ENCODE measurements at regions not wholly inside any gene's neighbourhood (a gene's known extent, or its start where the extent isn't known, plus 50 kb on each side); places are given as distances from the start of the nearest gene placed in this dataset.

DNA sequence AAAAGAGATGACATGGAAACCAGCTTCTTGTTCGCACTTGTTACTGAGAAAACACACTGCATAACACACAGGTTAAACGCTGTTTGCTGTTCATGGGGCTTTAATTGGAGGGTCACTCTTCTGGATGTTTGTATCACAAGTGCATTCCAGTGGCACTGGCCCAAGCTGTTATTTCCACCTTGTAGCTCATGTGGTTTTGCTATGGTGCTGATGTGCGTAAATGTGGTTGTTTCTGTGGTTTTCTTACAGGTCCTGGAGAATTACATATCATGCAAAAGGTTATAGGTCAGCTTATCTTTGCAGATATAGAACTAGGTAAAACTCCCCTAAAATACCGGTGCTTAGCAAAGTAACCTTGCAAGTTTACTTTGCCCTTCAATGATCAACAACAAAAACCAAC lies 89.3 kb upstream of the AHI1 start:
- TF ChIP-seq POLR2A (IDR thresholded peaks at IDR 0.05) = no peak
- TF ChIP-seq, protein P1, sequence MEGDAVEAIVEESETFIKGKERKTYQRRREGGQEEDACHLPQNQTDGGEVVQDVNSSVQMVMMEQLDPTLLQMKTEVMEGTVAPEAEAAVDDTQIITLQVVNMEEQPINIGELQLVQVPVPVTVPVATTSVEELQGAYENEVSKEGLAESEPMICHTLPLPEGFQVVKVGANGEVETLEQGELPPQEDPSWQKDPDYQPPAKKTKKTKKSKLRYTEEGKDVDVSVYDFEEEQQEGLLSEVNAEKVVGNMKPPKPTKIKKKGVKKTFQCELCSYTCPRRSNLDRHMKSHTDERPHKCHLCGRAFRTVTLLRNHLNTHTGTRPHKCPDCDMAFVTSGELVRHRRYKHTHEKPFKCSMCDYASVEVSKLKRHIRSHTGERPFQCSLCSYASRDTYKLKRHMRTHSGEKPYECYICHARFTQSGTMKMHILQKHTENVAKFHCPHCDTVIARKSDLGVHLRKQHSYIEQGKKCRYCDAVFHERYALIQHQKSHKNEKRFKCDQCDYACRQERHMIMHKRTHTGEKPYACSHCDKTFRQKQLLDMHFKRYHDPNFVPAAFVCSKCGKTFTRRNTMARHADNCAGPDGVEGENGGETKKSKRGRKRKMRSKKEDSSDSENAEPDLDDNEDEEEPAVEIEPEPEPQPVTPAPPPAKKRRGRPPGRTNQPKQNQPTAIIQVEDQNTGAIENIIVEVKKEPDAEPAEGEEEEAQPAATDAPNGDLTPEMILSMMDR (IDR thresholded peaks at IDR 0.05) = no peak

Data from right lobe of liver (tissue), 4 donors.